Lower leg skin (tissue), 4 donors: ENCODE measurements at regions not wholly inside any gene's neighbourhood (a gene's known extent, or its start where the extent isn't known, plus 50 kb on each side); places are given as distances from the start of the nearest gene placed in this dataset.

Experiments
- DNase-seq, 2 donors: peaks; one replicate each; pipeline ENCODE4 v3.0.0-alpha.2; 2019; ENCODE audit warnings: low spot score in 2 of 2
- H3K4me3 ChIP-seq: fragments of 200-600 bp; sonication (generic); 2 replicates; pipeline ENCODE4 v1.5.1; 2017; ENCODE audit warnings: mild to moderate bottlenecking, low read depth; ENCODE audit not compliant: poor library complexity, severe bottlenecking
- POLR2A ChIP-seq, 2 donors: fragments of 450-650 bp; IDR thresholded peaks; one replicate each; pipeline ENCODE4 v1.6.1; 2016 to 2017; ENCODE audit warnings: antibody characterized with exemption in 2 of 2, mild to moderate bottlenecking in 1 of 2, moderate library complexity in 1 of 2
- intact Hi-C: fragments of 100-400 bp; cut with DNase I; formaldehyde crosslinking; loops from one replicate; pipeline ENCODE4 v1.15.0; 2023; ENCODE audit warnings: low total_unique reads
- TF ChIP-seq, protein P1 (sequence below), 3 donors: fragments of 450-650 bp; IDR thresholded peaks; one replicate each; pipeline ENCODE4 v1.5.1; 2016; ENCODE audit warnings: antibody characterized with exemption in 3 of 3, mild to moderate bottlenecking in 3 of 3, moderate library complexity in 2 of 3

DNA sequence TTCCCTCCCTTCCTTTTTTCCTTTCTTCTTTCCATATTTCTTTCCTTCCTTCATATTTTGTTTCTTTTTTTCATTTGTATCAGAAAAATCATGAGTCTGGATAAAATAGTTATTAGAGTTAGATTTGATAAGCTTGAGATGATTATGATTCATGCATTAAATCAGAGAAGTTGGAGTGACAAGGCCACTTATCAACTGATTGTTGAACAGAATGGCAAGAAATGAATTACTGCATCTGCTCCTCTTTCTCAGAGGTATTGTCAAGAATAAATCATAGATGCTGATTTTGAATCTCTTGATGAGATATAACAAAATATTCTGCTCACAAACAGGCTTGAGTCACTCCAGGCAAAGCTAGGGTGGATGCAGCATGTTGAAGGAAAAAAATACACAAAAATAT, 54.6 kb upstream of the ANO5 start:
- no peak overlapping the region for H3K4me3 ChIP-seq
- no peak for DNase-seq
- TF ChIP-seq, protein P1, sequence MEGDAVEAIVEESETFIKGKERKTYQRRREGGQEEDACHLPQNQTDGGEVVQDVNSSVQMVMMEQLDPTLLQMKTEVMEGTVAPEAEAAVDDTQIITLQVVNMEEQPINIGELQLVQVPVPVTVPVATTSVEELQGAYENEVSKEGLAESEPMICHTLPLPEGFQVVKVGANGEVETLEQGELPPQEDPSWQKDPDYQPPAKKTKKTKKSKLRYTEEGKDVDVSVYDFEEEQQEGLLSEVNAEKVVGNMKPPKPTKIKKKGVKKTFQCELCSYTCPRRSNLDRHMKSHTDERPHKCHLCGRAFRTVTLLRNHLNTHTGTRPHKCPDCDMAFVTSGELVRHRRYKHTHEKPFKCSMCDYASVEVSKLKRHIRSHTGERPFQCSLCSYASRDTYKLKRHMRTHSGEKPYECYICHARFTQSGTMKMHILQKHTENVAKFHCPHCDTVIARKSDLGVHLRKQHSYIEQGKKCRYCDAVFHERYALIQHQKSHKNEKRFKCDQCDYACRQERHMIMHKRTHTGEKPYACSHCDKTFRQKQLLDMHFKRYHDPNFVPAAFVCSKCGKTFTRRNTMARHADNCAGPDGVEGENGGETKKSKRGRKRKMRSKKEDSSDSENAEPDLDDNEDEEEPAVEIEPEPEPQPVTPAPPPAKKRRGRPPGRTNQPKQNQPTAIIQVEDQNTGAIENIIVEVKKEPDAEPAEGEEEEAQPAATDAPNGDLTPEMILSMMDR (IDR thresholded peaks at IDR 0.05): no peak
- no peak for TF ChIP-seq POLR2A (IDR thresholded peaks at IDR 0.05)
- intact Hi-C loops: no loop called here
